Neural cell (in vitro differentiated cells): ENCODE measurements at regions not wholly inside any gene's neighbourhood (a gene's known extent, or its start where the extent isn't known, plus 50 kb on each side); places are given as distances from the start of the nearest gene placed in this dataset.
"Not testable (repeated sequence)": the region's sequence is repeated elsewhere in the genome, so short reads cannot be mapped to it uniquely, and the experiment has no call there.

Experiments
- TAF1 ChIP-seq: IDR thresholded peaks from 2 replicates; pipeline ENCODE4 v1.6.1; 2012; ENCODE audit warnings: low read depth
- TF ChIP-seq, protein P1 (sequence below): fragments of 450-650 bp; IDR thresholded peaks from 2 replicates; pipeline ENCODE4 v1.5.1; 2014; ENCODE audit warnings: antibody characterized with exemption, mild to moderate bottlenecking, moderate library complexity; ENCODE audit not compliant: poor library complexity, severe bottlenecking

DNA sequence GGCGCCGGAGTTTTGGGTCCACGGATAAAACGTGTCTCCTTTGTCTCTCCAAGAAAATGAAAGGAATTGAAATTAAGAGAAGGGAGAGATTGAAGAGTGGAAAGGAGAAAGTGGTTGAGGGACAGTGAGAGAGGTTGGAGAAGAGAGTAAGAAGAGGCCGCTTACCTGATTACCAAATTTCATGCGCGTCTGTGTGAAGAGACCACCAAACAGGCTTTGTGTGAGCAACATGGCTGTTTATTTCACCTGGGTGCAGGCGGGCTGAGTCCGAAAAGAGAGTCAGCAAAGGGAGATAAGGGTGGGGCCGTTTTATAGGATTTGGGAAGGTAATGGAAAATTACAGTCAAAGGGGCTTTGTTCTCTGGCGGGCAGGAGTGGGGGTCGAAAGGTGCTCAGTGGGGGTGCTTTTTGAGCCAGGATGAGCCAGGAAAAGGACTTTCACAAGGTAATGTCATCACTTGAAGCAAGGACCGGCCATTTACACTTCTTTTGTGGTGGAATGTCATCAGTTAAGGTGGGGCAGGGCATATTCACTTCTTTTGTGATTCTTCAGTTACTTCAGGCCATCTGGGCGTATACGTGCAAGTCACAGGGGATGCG, 113.0 kb upstream of the CDH11 start:
- TF ChIP-seq, protein P1, sequence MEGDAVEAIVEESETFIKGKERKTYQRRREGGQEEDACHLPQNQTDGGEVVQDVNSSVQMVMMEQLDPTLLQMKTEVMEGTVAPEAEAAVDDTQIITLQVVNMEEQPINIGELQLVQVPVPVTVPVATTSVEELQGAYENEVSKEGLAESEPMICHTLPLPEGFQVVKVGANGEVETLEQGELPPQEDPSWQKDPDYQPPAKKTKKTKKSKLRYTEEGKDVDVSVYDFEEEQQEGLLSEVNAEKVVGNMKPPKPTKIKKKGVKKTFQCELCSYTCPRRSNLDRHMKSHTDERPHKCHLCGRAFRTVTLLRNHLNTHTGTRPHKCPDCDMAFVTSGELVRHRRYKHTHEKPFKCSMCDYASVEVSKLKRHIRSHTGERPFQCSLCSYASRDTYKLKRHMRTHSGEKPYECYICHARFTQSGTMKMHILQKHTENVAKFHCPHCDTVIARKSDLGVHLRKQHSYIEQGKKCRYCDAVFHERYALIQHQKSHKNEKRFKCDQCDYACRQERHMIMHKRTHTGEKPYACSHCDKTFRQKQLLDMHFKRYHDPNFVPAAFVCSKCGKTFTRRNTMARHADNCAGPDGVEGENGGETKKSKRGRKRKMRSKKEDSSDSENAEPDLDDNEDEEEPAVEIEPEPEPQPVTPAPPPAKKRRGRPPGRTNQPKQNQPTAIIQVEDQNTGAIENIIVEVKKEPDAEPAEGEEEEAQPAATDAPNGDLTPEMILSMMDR: not testable (repeated sequence)
- not testable (repeated sequence) for TF ChIP-seq TAF1
